Left lobe of liver (tissue), 2 donors: ENCODE measurements at regions not wholly inside any gene's neighbourhood (a gene's known extent, or its start where the extent isn't known, plus 50 kb on each side); places are given as distances from the start of the nearest gene placed in this dataset.

Source experiments
- ATAC-seq: fragments of 200-7000 bp; cut with Tn5 transposase; one replicate; pipeline ENCODE4 v1.9.1; 2020; ENCODE audit warnings: mild to moderate bottlenecking, moderate library complexity
- DNase-seq: peaks from one replicate; pipeline ENCODE4 v3.0.0-alpha.2; 2020; ENCODE audit warnings: low spot score
- donor health status: DM: no; HTN: no; CAD: no; lungs with moderate emphysema.
- donor health status: DM: no; HTN: yes; CAD: no.

- ATAC-seq (no peak), DNase-seq (no peak)
Observed at GRCh38 chr7:25893436-25893835, 258.6 kb upstream of the NFE2L3 start.

- ATAC-seq (peak; percentile 77), DNase-seq (peak; percentile 58)
Observed at GRCh38 chr7:25894002-25894901, 257.7 kb upstream of the NFE2L3 start.

DNA sequence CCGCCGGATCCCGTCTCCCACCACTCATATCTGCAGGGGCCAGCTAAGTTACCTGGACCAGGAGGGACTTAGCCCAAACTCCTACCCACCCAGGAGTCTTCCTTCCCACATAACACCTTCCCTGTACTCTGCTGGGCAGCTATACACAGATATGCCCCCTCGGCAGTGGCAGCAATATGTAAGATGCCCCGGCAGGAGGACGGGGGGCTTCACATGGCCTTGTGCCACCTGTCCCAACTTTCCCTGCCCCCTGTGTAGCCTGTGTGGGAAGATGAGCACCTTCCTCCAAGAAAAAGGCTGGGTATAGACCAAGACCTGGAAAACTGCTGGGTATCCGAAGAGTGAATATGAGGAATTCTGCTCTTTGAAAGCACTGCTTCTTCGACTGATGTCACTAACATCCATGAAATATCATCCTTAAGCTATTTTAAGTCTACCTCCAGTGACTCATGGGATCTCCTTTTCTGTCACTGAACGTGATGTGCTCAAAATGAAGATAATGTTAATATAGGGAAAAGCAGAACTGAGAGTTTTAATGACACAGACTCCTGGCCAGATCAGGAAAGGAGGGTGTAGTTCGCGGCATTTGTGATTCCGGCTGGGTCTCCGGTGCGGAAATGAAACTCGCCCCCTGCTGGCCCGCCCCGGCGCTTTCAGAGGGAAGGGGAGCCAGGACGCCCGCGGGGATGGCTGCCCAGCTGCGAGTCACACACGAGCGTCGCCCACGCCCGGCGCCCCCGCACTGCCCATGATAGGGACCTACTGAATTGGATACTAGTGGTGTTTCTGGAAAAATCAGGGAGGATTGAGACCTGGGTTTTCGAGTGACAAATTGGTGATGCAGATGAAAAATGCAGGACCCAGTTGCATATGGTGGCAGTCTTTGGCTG, 256.9 kb upstream of the NFE2L3 start:
- peak; percentile 74 for DNase-seq
- ATAC-seq: peak; percentile 81

DNA sequence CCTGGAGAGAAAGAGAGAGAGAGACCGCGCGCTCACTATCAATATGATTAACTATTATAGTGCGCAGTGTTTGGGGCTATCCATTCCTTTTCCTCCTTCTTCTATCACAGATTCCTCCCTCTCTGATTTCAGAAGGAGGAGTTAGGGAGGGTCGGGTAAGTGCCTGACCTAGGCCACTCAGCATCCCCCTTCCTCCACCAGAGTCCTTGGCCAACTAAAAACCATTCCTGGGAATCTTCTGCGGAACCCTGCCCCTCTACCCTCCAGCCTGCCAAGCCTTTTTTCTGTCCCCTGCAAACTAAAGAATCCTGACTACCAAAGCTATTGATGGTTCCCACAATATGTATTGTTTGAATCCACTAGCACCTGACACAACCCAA, 256.2 kb upstream of the NFE2L3 start:
- ATAC-seq: no peak
- no peak for DNase-seq

DNA sequence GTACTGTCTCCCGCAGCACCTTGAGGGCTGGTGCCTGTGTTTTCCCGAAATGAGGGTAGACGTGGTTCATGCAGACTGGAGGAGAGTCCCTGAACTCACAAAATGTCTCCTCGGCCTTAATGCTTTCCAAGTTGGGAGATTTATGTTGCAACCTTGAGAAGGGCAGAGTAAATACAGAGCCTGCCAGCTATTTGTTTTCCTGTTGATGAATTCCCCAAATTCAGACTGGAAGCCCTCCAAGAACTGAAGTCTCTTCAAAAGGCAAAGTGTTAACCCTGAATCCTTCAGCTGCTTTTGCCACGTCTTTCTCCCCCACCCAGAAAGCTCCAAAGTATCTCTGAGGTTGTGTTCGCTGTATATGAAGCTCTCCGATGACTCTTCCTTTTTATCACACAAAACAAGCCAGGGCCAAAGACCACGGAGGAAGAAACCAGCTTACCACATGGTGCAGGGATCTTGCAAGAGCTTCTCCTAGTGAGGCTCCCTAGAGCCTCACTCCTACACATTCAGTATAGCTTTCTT, 254.7 kb upstream of the NFE2L3 start:
- no peak for DNase-seq
- no peak for ATAC-seq

- ATAC-seq: no peak
Observed at GRCh38 chr7:25900245-25900644, 251.8 kb upstream of the NFE2L3 start.

DNA sequence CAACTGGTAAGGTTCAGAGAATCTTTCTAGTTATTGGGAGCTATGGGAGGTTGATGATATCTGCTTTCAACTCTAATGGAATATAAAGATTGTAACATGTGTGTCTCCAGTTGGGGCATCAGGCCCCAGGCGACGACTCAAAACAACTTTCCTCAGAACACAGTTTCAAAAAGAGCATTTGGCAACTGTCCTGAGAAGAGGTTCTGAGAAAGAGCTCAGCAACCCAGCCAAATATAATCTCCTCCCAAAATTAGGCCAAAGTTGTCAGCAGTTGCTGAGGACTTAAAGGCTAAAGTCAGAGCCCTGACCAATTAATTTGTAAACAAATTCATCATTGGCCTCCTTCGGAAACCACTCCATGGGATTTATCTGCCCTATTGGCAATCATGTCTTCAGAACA, 251.1 kb upstream of the NFE2L3 start:
- no peak for ATAC-seq

More at GRCh38 chr7:25900245-25900644, 251.8 kb upstream of the NFE2L3 start:
- no peak for DNase-seq

DNA sequence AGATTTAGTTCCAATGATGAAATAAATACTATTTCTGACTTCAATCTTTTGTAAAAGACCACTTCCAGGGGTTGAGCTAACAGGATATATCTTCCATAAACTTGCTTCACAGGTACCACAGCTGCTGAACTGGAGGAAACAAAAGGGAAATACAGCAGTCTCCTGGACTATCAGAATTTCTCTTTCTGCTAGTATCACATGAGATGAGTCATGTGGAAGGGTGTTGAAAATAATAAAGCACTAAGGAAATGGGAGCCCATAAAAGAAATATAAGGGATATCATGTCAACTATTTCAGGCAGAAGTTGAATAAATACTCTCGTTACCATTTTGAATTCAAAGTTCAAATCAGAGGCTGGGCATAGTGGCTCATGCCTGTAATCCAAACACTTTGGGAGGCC, 250.3 kb upstream of the NFE2L3 start:
- no peak for DNase-seq
- ATAC-seq: no peak

More for the DNA sequence above, 251.1 kb upstream of the NFE2L3 start:
- DNase-seq: no peak

DNA sequence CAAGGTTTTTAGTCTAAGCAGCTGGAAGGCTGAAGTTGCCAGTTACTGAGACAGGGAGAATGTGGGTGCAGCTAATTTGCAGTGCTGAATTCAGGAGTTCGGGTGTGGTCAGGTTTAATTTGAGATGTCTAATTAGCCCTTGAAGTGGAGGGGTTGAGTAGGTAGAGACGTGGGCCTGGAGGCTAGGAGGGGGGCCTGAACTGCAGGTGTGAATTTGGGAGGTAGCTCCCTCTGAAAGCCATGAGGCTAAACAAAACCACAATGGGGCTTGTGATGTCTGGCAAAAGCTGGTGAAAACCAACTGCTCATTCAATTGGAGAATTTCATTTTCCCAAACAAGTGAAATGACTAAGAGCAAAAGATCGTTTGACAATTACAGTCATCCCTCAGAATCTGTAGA, 246.0 kb upstream of the NFE2L3 start:
- DNase-seq (no peak), ATAC-seq (no peak)

DNA sequence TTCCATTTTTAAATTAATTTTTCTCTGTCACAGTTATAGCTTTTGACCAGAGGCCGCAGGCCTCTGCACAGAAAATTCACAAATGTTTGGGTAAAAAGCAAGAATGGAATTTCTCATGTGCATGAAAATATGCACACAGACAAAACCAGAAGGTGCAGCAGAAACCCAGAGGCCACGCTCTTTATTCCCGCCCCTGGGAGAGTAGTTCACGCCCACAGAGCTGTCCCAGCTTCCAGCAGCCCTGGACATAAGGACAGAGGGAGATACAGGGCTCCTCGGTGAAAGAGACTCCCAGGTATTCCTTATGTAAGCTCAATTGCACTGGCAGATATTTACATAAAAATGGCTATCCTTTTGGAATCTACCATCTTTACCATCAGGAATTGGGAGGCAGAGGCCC, 245.2 kb upstream of the NFE2L3 start:
- DNase-seq (no peak), ATAC-seq (no peak)

- ATAC-seq (no peak), DNase-seq (no peak)
Observed at GRCh38 chr7:25907214-25907613, 244.8 kb upstream of the NFE2L3 start.

DNA sequence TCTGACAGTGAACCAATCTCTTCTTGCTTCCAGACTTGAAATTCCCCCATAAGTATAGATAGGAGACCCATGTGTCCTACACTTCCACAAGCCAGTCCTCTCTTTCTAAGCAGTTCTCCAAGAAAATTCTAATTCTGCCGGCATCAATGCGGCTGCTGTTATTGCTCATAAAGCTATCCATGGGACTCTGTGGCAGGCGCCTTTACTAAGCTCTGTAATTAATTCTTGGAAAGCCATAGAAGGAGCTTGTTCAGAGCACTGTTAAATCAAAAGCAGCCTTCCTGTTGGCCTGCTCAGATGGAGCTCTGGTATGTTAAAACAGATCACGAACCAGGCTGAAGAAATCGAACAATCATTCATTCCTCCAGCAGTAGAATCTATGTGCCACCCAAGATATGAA, 244.3 kb upstream of the NFE2L3 start:
- DNase-seq (no peak), ATAC-seq (no peak)

DNA sequence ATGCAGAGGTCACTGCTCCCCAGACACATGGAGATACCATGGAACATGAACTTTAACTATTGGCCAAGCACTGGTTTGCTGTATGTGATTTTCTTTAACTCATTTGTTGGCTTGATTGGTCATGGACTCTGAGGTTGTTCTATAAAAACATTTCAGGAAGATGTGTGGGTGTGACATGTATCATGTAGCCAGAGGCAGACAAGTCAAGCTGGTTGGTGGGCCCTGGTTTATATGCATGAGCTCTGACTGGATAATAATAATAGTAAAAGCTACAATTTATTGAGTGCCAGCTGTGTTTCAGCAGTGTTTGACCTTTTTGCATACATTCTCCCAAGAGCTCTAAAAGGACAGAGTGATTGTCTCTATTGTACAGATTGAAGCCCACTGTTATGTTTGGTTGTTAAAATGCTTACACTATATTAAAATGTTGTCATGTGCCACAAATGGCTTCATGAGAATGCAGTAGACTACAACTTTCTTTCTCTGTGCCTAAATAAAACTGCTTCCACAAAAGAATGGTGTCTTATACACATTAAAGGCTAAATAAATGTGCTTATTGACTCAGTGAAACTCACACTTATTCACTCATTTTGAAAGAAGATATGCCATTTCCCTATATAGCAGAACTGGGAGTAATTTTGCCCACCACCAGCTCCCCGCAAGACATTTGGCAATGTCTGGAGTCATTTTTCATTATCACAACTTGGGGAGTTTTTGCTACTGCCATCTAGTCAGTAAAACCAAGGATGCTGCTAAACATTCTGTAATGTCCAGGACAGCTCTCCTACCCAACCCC, 243.6 kb upstream of the NFE2L3 start:
- no peak for ATAC-seq
- DNase-seq: no peak

GRCh38 chr7:25911738-25912607, 240.0 kb upstream of the NFE2L3 start:
- DNase-seq: no peak
- no peak for ATAC-seq

DNA sequence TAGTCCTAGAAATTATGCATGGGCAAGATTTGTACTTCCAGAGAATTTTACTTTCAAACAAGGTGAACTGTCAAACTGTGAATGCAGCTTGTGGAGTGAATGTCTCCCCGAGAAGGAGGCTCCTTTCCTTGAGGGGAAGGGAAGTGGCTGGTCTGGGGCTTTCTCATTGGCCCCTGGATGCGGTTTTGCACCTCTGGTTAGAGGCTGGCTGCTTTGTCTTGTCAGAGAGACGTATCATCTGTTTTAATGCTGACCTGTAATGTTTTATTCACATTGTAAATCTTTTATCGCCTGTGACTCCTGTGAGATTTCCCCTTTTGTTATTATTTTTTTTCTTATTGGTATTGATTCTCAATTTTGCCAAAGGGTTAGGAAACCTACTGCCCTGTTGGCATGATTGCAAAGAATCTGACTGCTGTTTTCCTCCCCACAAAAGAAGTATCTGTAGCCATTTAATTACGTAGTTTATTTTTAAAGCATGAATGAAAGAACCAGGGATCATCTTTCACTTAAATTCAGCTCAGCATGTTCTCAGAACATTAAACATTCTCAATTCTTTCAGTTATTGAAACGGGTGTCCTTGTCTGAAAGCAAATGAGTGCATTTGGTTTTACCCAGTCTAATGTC, 238.3 kb upstream of the NFE2L3 start:
- ATAC-seq (no peak), DNase-seq (no peak)

GRCh38 chr7:25918731-25919130, 233.3 kb upstream of the NFE2L3 start:
- DNase-seq (no peak), ATAC-seq (no peak)

DNA sequence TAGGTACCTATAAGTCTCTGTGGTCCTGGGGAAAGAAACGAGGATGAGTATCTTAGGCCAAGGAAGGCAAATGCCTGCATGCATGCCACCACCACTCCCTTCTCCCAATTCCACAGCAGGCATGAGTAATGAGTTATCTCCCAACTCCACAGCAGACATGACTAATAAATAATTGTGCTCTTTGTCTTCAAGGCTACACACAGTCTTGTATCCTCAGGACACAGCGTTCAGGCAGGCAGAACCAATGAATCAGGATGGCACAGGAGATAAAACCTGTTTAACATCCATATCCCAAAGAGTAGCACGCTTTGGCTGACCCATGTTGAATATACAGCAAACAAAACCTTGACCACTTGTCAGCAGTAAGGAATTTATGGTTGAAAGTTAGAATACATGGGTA, 229.7 kb upstream of the NFE2L3 start:
- no peak for ATAC-seq
- no peak for DNase-seq

GRCh38 chr7:25923741-25924460, 228.1 kb upstream of the NFE2L3 start:
- DNase-seq: no peak

GRCh38 chr7:25926009-25926408, 226.0 kb upstream of the NFE2L3 start:
- no peak for ATAC-seq
- no peak for DNase-seq

More at GRCh38 chr7:25923741-25924460, 228.1 kb upstream of the NFE2L3 start:
- ATAC-seq: no peak
